Stimulated activated naive CD8-positive, alpha-beta T cell treated with anti-CD3 and anti-CD28 coated beads, Interleukin-15, Interleukin-2, amounts not matched to agents 100 ng/mL and 50 ng/mL, for 24 hours (primary cell): ENCODE measurements at regions not wholly inside any gene's neighbourhood (a gene's known extent, or its start where the extent isn't known, plus 50 kb on each side); places are given as distances from the start of the nearest gene placed in this dataset.

Experiments used
- H3K27ac Mint-ChIP-seq: one replicate; pipeline ENCODE4 v1.8.0; 2021; ENCODE audit warnings: mild to moderate bottlenecking, mixed read lengths
- H3K27me3 Mint-ChIP-seq: one replicate; pipeline ENCODE4 v1.8.0; 2021; ENCODE audit warnings: mixed read lengths
- H3K36me3 Mint-ChIP-seq: one replicate; pipeline ENCODE4 v1.8.0; 2021; ENCODE audit warnings: low read depth, mixed read lengths
- H3K4me1 Mint-ChIP-seq: one replicate; pipeline ENCODE4 v1.8.0; 2021; ENCODE audit warnings: low read depth, mixed read lengths
- H3K4me3 Mint-ChIP-seq: one replicate; pipeline ENCODE4 v1.8.0; 2021; ENCODE audit warnings: mild to moderate bottlenecking, mixed read lengths
- H3K9me3 Mint-ChIP-seq: one replicate; pipeline ENCODE4 v1.8.0; 2021; ENCODE audit warnings: mixed read lengths

- no peak overlapping the region for H3K4me3 Mint-ChIP-seq
- H3K4me1 Mint-ChIP-seq: peaks cover 60% of the 10 kb centered on the region
- H3K9me3 Mint-ChIP-seq: no peaks in the 10 kb centered on the region
- H3K36me3 Mint-ChIP-seq: peaks cover 3% of the 10 kb centered on the region
- peaks cover 3% of the 10 kb centered on the region for H3K27me3 Mint-ChIP-seq
- no peak overlapping the region for H3K27ac Mint-ChIP-seq
Observed at GRCh38 chr17:419073-419735, 66.6 kb upstream of the RPH3AL start.

- peaks cover 3% of the 10 kb centered on the region for H3K27me3 Mint-ChIP-seq
- H3K4me1 Mint-ChIP-seq: peaks cover 65% of the 10 kb centered on the region
- H3K36me3 Mint-ChIP-seq: peaks cover 7% of the 10 kb centered on the region
- H3K9me3 Mint-ChIP-seq: no peaks in the 10 kb centered on the region
- H3K27ac Mint-ChIP-seq: peak overlapping the region; percentile 94
- no peak overlapping the region for H3K4me3 Mint-ChIP-seq
Observed at GRCh38 chr17:418421-418751, 65.8 kb upstream of the RPH3AL start.

- Mint-ChIP-seq H3K27ac (peak overlapping the region; percentile 94), H3K9me3 (no peaks in the 10 kb centered on the region), H3K27me3 (peaks cover 3% of the 10 kb centered on the region), H3K4me3 (peak overlapping the region; percentile 66), H3K4me1 (peaks cover 69% of the 10 kb centered on the region), H3K36me3 (peaks cover 7% of the 10 kb centered on the region)
Observed at GRCh38 chr17:417691-418420, 65.2 kb upstream of the RPH3AL start.

- Mint-ChIP-seq H3K27me3 (peaks cover 3% of the 10 kb centered on the region), H3K9me3 (no peaks in the 10 kb centered on the region), H3K4me1 (peaks cover 82% of the 10 kb centered on the region), H3K36me3 (peaks cover 7% of the 10 kb centered on the region), H3K4me3 (peak overlapping the region; percentile 66), H3K27ac (peak overlapping the region; percentile 94)
Observed at GRCh38 chr17:416293-417206, 63.9 kb upstream of the RPH3AL start.

- Mint-ChIP-seq H3K4me1 (peaks cover 87% of the 10 kb centered on the region), H3K27me3 (peaks cover 4% of the 10 kb centered on the region), H3K27ac (peak overlapping the region; percentile 83), H3K4me3 (peak overlapping the region; percentile 60), H3K9me3 (no peaks in the 10 kb centered on the region), H3K36me3 (peaks cover 10% of the 10 kb centered on the region)
Observed at GRCh38 chr17:413706-414380, 61.2 kb upstream of the RPH3AL start.

GRCh38 chr17:413016-413350, 60.4 kb upstream of the RPH3AL start:
- peaks cover 10% of the 10 kb centered on the region for H3K36me3 Mint-ChIP-seq

GRCh38 chr17:412211-413015, 59.8 kb upstream of the RPH3AL start:
- Mint-ChIP-seq H3K4me3 (peak overlapping the region; percentile 96), H3K27ac (peak overlapping the region; percentile 79), H3K36me3 (peaks cover 10% of the 10 kb centered on the region), H3K9me3 (no peaks in the 10 kb centered on the region), H3K4me1 (peaks cover 72% of the 10 kb centered on the region), H3K27me3 (peaks cover 4% of the 10 kb centered on the region)

More at GRCh38 chr17:413016-413350, 60.4 kb upstream of the RPH3AL start:
- peak overlapping the region; percentile 96 for H3K4me3 Mint-ChIP-seq
- H3K9me3 Mint-ChIP-seq: no peaks in the 10 kb centered on the region
- peaks cover 78% of the 10 kb centered on the region for H3K4me1 Mint-ChIP-seq
- H3K27me3 Mint-ChIP-seq: peaks cover 4% of the 10 kb centered on the region
- H3K27ac Mint-ChIP-seq: peak overlapping the region; percentile 38

GRCh38 chr17:411421-412120, 59.0 kb upstream of the RPH3AL start:
- Mint-ChIP-seq H3K36me3 (peaks cover 10% of the 10 kb centered on the region), H3K9me3 (no peaks in the 10 kb centered on the region), H3K27me3 (peaks cover 4% of the 10 kb centered on the region), H3K27ac (peak overlapping the region; percentile 96), H3K4me1 (peaks cover 64% of the 10 kb centered on the region), H3K4me3 (peak overlapping the region; percentile 96)

- H3K9me3 Mint-ChIP-seq: no peaks in the 10 kb centered on the region
- H3K4me3 Mint-ChIP-seq: peak overlapping the region; percentile 96
- H3K27me3 Mint-ChIP-seq: peaks cover 4% of the 10 kb centered on the region
- peak overlapping the region; percentile 96 for H3K27ac Mint-ChIP-seq
- H3K36me3 Mint-ChIP-seq: peaks cover 10% of the 10 kb centered on the region
- peaks cover 56% of the 10 kb centered on the region for H3K4me1 Mint-ChIP-seq
Observed at GRCh38 chr17:410543-411401, 58.2 kb upstream of the RPH3AL start.

GRCh38 chr17:409848-410542, 57.4 kb upstream of the RPH3AL start:
- H3K27me3 Mint-ChIP-seq: peaks cover 4% of the 10 kb centered on the region
- peak overlapping the region; percentile 96 for H3K4me3 Mint-ChIP-seq
- H3K36me3 Mint-ChIP-seq: peaks cover 10% of the 10 kb centered on the region
- H3K9me3 Mint-ChIP-seq: no peaks in the 10 kb centered on the region
- peaks cover 52% of the 10 kb centered on the region for H3K4me1 Mint-ChIP-seq
- peak overlapping the region; percentile 96 for H3K27ac Mint-ChIP-seq

- H3K27ac Mint-ChIP-seq: peak overlapping the region; percentile 96
- H3K27me3 Mint-ChIP-seq: peaks cover 4% of the 10 kb centered on the region
- H3K9me3 Mint-ChIP-seq: no peaks in the 10 kb centered on the region
- peaks cover 49% of the 10 kb centered on the region for H3K4me1 Mint-ChIP-seq
- H3K4me3 Mint-ChIP-seq: peak overlapping the region; percentile 96
- H3K36me3 Mint-ChIP-seq: peaks cover 10% of the 10 kb centered on the region
Observed at GRCh38 chr17:409308-409847, 56.8 kb upstream of the RPH3AL start.

GRCh38 chr17:404703-405102, 52.1 kb upstream of the RPH3AL start:
- Mint-ChIP-seq H3K9me3 (no peaks in the 10 kb centered on the region), H3K36me3 (no peaks in the 10 kb centered on the region), H3K27ac (no peak overlapping the region), H3K4me1 (peaks cover 8% of the 10 kb centered on the region), H3K27me3 (no peaks in the 10 kb centered on the region), H3K4me3 (no peak overlapping the region)
